Parathyroid adenoma (tissue), 2 donors: ENCODE measurements at regions not wholly inside any gene's neighbourhood (a gene's known extent, or its start where the extent isn't known, plus 50 kb on each side); places are given as distances from the start of the nearest gene placed in this dataset.

Experiments
- H2AFZ ChIP-seq: fragments of 300-600 bp; sonication (generic); one replicate; pipeline ENCODE4 v1.7.0; 2017; ENCODE audit warnings: antibody characterized with exemption, mild to moderate bottlenecking
- H3K27ac ChIP-seq: fragments of 300-600 bp; sonication (generic); one replicate; pipeline ENCODE4 v1.7.0; 2017
- H3K27me3 ChIP-seq: fragments of 300-600 bp; sonication (generic); one replicate; pipeline ENCODE4 v1.7.0; 2017; ENCODE audit warnings: low read length; ENCODE audit not compliant: control insufficient read depth, insufficient read depth
- H3K36me3 ChIP-seq: fragments of 300-600 bp; sonication (generic); one replicate; pipeline ENCODE4 v1.7.0; 2017; ENCODE audit warnings: low read length; ENCODE audit not compliant: control insufficient read depth, insufficient read depth
- H3K4me1 ChIP-seq: fragments of 300-600 bp; sonication (generic); one replicate; pipeline ENCODE4 v1.7.0; 2017; ENCODE audit warnings: control low read depth
- H3K4me2 ChIP-seq: fragments of 300-600 bp; sonication (generic); one replicate; pipeline ENCODE4 v1.7.0; 2017; ENCODE audit warnings: low read length
- H3K4me3 ChIP-seq: fragments of 300-600 bp; sonication (generic); one replicate; pipeline ENCODE4 v1.7.0; 2017; ENCODE audit warnings: low read depth, low read length
- H3K79me2 ChIP-seq: fragments of 300-600 bp; sonication (generic); one replicate; pipeline ENCODE4 v1.7.0; 2017; ENCODE audit warnings: control low read depth
- H3K9ac ChIP-seq: fragments of 300-600 bp; sonication (generic); one replicate; pipeline ENCODE4 v1.7.0; 2017; ENCODE audit warnings: mild to moderate bottlenecking
- H3K9me3 ChIP-seq: fragments of 300-600 bp; sonication (generic); one replicate; pipeline ENCODE4 v1.7.0; 2017; ENCODE audit warnings: low read length; ENCODE audit not compliant: control insufficient read depth
- TF ChIP-seq, protein P1 (sequence below): fragments of 300-600 bp; sonication (generic); IDR thresholded peaks from one replicate; pipeline ENCODE4 v1.7.0; 2017; ENCODE audit warnings: antibody characterized with exemption, mild to moderate bottlenecking
- donor health status: primary hyperparathyroidism.

DNA sequence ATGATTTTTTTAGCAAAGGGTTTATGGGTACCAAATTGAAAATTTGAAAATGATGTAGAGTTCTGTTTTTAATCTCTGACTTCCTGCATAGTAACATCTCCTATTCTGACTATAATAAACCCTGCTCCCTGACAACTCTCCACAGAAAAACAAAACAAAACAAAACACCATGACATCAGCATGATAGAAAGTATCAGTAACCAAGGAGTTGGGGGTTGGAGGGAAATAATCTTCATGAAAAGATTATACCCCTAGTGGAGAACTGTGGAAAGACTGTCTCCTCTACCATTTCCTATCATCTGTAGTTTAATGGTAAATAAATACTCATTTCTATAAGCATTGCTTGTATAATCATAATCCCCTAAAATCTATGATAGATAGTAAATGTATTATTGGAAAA lies 1034.8 kb downstream of the NLGN4Y start:
- TF ChIP-seq, protein P1, sequence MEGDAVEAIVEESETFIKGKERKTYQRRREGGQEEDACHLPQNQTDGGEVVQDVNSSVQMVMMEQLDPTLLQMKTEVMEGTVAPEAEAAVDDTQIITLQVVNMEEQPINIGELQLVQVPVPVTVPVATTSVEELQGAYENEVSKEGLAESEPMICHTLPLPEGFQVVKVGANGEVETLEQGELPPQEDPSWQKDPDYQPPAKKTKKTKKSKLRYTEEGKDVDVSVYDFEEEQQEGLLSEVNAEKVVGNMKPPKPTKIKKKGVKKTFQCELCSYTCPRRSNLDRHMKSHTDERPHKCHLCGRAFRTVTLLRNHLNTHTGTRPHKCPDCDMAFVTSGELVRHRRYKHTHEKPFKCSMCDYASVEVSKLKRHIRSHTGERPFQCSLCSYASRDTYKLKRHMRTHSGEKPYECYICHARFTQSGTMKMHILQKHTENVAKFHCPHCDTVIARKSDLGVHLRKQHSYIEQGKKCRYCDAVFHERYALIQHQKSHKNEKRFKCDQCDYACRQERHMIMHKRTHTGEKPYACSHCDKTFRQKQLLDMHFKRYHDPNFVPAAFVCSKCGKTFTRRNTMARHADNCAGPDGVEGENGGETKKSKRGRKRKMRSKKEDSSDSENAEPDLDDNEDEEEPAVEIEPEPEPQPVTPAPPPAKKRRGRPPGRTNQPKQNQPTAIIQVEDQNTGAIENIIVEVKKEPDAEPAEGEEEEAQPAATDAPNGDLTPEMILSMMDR, result no peak
- Histone ChIP-seq H3K4me1 (no peaks in the 10 kb centered on the region), H3K27ac (no peak overlapping the region)

DNA sequence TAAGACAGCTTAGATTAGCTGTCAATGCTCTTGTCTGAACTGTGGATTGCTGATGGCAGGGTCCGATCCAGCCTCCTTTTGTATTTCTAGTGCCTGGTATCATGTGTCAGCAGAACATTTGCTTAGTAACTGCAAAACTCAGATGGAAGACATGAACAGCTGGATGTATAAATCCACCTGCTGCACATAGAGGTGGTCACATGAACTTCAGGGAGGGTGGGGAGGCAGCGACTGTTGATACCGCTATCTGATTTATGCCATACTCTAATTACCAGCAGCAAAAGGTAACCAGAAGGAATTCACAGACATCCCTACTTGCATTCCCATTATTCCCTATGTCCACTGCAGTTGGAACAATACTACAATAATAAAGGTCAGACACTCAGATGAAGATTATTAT lies 1036.5 kb downstream of the NLGN4Y start:
- Histone ChIP-seq H3K9me3 (no peaks in the 10 kb centered on the region), H3K79me2 (no peaks in the 10 kb centered on the region), H2AFZ (no peak overlapping the region), H3K4me1 (no peaks in the 10 kb centered on the region), H3K4me3 (no peak overlapping the region), H3K27me3 (no peaks in the 10 kb centered on the region), H3K9ac (no peak overlapping the region), H3K4me2 (no peak overlapping the region), H3K36me3 (no peaks in the 10 kb centered on the region), H3K27ac (no peak overlapping the region)
- TF ChIP-seq, protein P1, result no peak

More for the DNA sequence above, 1034.8 kb downstream of the NLGN4Y start:
- no peak overlapping the region for H3K4me2 ChIP-seq
- H3K9me3 ChIP-seq, result no peaks in the 10 kb centered on the region
- H3K79me2 ChIP-seq, result no peaks in the 10 kb centered on the region
- H3K36me3 ChIP-seq, result no peaks in the 10 kb centered on the region
- H3K4me3 ChIP-seq, result no peak overlapping the region
- no peaks in the 10 kb centered on the region for H3K27me3 ChIP-seq
- no peak overlapping the region for H3K9ac ChIP-seq
- no peak overlapping the region for H2AFZ ChIP-seq

DNA sequence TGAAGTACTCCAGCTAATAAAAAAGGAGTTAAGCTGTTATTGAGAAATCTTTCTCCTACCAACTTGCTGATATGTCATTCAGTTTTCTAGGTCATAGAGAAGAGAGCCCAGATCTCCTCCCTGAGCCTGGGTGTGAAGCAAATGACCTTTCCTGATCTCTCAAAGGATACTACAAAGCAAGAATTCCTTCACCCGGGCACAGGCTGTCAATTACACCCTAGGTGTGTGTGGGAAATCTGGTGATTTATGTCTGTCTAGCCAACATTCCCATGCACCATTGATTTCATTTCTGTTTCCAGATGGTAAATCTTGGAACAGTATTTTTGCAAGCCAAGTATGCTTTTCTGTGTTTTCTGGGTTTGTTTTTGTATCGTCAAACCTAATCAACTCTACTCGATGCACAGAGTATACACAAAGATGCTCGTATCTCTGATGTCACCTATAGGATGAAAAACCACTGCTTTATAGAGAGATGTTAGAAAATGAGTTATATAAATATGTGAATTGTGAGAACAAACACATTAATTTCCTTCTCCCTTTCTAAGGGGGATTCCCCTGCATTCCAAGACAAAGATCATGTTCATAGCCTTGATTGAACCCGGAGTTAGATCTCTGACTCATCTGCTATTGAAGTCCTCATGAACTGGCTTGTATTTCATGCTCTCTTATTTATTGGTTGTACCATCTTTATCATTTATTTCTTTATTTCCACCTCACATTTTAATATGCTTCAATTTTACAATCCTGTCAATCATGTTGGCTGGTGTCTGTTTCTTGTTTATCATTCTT lies 1037.4 kb downstream of the NLGN4Y start:
- Histone ChIP-seq H3K4me3 (no peak overlapping the region), H3K4me2 (no peak overlapping the region), H3K9ac (no peak overlapping the region), H3K79me2 (no peaks in the 10 kb centered on the region), H3K27ac (no peak overlapping the region), H2AFZ (no peak overlapping the region), H3K9me3 (no peaks in the 10 kb centered on the region), H3K4me1 (no peaks in the 10 kb centered on the region), H3K27me3 (no peaks in the 10 kb centered on the region), H3K36me3 (no peaks in the 10 kb centered on the region)
- TF ChIP-seq, protein P1, result no peak

DNA sequence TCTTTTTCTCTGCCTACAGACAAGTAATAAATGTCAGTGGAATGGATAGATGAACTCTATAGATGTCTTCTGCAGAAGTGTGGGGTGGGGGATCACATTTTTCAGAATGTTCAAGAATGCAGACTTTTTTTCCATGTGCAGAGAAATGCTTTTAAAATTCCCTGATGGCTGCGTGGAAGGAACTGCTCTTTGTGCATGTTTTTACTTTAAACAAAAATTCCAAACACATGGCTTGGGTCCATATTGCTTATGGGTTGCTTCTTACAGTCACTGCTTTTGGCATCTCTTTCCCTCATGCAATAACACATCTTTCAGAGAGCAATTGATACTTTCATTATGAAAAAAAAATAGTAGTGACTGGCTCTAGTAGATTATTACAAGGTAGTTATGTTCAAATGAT lies 1053.6 kb downstream of the NLGN4Y start:
- no peaks in the 10 kb centered on the region for H3K9me3 ChIP-seq
- no peak overlapping the region for H3K4me3 ChIP-seq
- no peak overlapping the region for H3K9ac ChIP-seq
- TF ChIP-seq, protein P1, result no peak
- no peaks in the 10 kb centered on the region for H3K36me3 ChIP-seq
- no peaks in the 10 kb centered on the region for H3K27me3 ChIP-seq
- H2AFZ ChIP-seq, result no peak overlapping the region
- H3K4me1 ChIP-seq, result no peaks in the 10 kb centered on the region
- no peaks in the 10 kb centered on the region for H3K79me2 ChIP-seq
- no peak overlapping the region for H3K27ac ChIP-seq
- H3K4me2 ChIP-seq, result no peak overlapping the region

DNA sequence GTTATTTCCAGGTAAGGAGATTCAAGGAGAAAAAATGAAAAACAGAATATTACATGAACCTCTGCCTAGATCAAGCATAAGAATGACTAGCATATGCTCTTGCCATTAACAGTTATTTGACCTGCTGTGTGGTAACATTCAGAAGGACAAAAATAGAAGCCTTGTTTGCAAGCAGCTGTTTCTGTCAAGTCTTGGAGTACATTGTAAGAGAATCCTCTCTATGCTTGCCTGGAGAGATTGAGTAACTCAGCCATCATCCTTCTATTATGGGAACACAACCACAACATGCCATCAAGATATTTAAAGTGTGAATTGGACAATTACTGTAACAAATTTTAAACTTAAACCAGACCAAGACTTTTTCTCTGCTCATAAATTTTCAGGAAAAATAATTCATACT lies 1054.4 kb downstream of the NLGN4Y start:
- H3K27ac ChIP-seq, result no peak overlapping the region
- no peak overlapping the region for H3K4me2 ChIP-seq
- no peak overlapping the region for H2AFZ ChIP-seq
- no peaks in the 10 kb centered on the region for H3K9me3 ChIP-seq
- H3K4me3 ChIP-seq, result no peak overlapping the region
- H3K36me3 ChIP-seq, result no peaks in the 10 kb centered on the region
- no peaks in the 10 kb centered on the region for H3K27me3 ChIP-seq
- no peak overlapping the region for H3K9ac ChIP-seq
- H3K79me2 ChIP-seq, result no peaks in the 10 kb centered on the region
- TF ChIP-seq, protein P1, result no peak
- no peaks in the 10 kb centered on the region for H3K4me1 ChIP-seq
